Urinary bladder (tissue), 3 donors: ENCODE measurements at regions not wholly inside any gene's neighbourhood (a gene's known extent, or its start where the extent isn't known, plus 50 kb on each side); places are given as distances from the start of the nearest gene placed in this dataset.

ENCODE experiments used
- DNase-seq: peaks from one replicate; pipeline ENCODE4 v3.0.0-alpha.2; 2015; ENCODE audit errors: extremely low spot score
- H3K27ac ChIP-seq: one replicate; pipeline ENCODE4 v1.5.1; 2013; ENCODE audit warnings: low read depth, mild to moderate bottlenecking, moderate library complexity
- H3K36me3 ChIP-seq: one replicate; pipeline ENCODE4 v1.6.1; 2013; ENCODE audit warnings: mild to moderate bottlenecking, moderate library complexity; ENCODE audit not compliant: insufficient read depth
- H3K4me1 ChIP-seq: one replicate; pipeline ENCODE4 v1.6.1; 2013; ENCODE audit warnings: mild to moderate bottlenecking, moderate library complexity; ENCODE audit not compliant: insufficient read depth
- H3K4me3 ChIP-seq: one replicate; pipeline ENCODE4 v1.5.1; 2013; ENCODE audit warnings: low read depth, low read length
- WGBS: extraction: QIAGEN DNeasy Blood & Tissue Kit; methylation state at CpG from one replicate; pipeline ENCODE4 v1.1.7; 2013; 5-methylcytosine and 5-hydroxymethylcytosine counted together
- donor health status: healthy with polysubstance abuse.
- donor health status: healthy.

DNA sequence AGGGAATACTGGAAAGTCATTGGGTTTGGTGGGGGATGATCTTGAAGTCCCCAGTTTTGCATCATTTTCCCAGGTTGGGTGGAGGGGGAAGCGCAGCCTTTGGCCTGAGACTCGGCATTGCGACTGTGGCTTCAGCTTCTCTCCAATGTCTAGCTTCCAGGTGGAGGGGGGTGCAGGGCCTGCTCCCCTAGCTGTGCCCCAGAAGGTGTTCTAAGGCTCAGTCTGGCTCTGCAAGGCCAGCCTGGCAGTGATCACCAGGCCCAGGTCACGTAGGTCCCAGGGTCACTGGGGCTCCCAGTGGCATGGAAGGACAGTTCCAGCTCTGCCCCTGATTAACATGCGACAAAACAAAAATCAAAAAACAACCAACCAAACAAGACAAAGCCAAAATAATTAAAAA is 56.9 kb upstream of the HAAO start:
- no peak for DNase-seq
- no peaks in the 10 kb centered on the region for H3K36me3 ChIP-seq
- H3K27ac ChIP-seq: no peak overlapping the region
- H3K4me3 ChIP-seq: no peak overlapping the region
- H3K4me1 ChIP-seq: no peaks in the 10 kb centered on the region
- whole genome bisulfite sequencing: 97% methylated on average over 5 of the region's 5 CpGs

DNA sequence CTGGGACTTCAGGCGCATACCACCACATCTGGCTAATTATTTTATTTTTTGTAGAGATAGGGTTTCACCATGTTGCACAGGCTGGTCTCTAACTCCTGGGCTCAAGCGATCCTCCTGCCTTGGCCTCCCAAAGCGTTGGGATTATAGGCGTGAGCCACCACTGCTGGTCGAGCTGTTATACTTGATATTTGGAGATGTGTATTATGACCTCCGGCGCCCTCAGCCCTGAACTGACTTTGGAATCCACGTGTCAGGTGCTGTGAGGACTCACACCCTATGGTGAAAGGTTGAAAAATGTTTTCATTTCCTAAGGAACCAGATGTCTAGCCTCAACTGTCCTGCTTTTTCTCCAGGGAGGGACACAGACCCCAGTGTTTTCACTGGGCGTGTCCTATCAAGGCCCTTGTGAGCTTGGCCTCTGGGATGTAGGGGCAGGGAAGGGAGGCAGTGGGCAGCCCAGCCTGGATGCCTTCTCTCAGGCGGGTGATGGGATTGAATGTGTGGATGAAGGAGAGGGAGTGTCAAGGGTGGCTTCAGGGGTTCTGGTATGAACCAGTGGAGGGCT is 56.4 kb upstream of the HAAO start:
- no peak overlapping the region for H3K27ac ChIP-seq
- 96% methylated on average over 10 of the region's 10 CpGs for WGBS
- no peaks in the 10 kb centered on the region for H3K36me3 ChIP-seq
- H3K4me3 ChIP-seq: no peak overlapping the region
- H3K4me1 ChIP-seq: no peaks in the 10 kb centered on the region
- DNase-seq: no peak

DNA sequence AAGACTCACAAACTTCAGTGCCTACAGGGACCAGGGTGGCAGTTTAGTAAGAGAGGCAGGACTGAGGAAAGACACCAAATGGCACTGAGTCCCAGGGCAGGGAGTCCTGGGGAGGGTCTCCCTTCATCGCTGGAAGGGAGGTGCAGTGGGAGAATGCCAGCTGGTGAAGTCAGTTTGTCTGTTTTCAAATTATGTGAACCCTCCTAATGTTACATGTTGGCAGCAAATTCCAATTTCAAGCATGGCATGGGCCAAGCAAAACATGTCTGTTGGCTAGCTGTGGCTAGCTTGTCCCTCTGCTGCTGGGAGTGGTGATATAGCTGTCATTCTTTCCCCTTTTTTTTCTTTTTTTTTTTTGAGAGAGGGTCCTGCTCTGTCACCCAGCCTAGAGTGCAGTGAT is 55.9 kb upstream of the HAAO start:
- no peaks in the 10 kb centered on the region for H3K36me3 ChIP-seq
- no peak for DNase-seq
- no peak overlapping the region for H3K4me3 ChIP-seq
- WGBS: 85% methylated on average over 1 of the region's 1 CpG
- no peaks in the 10 kb centered on the region for H3K4me1 ChIP-seq
- H3K27ac ChIP-seq: no peak overlapping the region

DNA sequence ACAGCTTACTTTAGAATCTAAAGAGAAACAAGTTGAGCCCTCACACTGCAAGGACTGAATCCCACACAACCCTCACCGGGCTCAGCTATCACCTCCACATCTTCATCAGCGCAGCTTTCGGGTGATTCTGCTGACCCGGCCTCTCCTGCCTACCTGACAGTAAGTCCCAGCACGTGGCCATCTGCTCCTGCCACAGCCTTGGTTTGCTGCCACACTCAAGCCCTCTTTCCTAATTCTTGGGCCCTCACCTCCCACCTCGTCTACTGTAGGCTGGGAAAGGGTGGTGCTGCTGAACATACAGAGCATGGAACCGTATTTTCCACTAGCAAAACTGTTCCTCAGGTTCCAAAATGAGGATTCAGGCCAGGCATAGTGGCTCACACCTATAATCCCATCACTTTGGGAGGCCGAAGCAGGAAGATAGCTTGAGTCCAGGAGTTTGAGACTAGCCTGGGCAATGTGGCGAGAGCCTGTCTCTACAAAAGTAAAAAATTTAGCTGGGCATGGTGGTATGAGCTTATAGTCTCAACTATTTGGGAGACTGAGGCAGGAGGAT is 55.3 kb upstream of the HAAO start:
- Histone ChIP-seq H3K36me3 (no peaks in the 10 kb centered on the region), H3K4me1 (no peaks in the 10 kb centered on the region), H3K4me3 (no peak overlapping the region), H3K27ac (no peak overlapping the region)
- DNase-seq: no peak
- 93% methylated on average over 9 of the region's 9 CpGs for WGBS

DNA sequence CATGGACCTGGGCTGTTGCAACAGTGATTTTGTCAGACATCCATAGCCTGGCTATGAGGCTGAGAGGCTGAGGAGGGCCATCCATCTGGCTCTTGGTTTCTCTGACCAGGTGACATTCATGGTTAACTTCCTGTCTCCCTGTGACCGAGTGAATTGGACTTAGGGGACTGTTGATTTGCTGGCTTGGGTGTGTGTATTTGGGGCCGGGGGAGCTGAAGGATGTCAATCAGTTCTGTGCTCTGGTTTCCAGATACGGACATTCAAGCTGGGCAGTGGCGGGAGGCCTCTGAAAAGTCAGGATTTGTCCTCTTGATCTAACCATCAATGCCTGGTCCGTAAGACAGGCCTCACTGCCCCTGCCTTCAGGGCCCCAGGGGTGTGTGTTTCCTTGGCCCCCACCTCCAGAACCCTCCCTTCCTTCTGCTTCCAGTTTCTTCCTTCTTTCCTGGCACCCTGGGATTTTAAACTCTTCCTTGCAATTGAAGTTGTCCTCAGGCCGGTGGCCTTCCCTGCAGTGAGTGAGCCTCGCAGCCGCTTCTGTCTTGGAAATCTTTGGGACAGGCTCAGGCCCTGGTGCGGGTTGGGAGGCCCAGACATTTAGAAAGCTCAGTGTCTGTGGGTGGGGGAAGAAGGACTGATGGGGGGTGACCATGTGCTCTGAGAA is 54.7 kb upstream of the HAAO start:
- Histone ChIP-seq H3K27ac (no peak overlapping the region), H3K4me1 (no peaks in the 10 kb centered on the region), H3K36me3 (no peaks in the 10 kb centered on the region), H3K4me3 (no peak overlapping the region)
- DNase-seq: no peak
- 95% methylated on average over 9 of the region's 9 CpGs for WGBS

DNA sequence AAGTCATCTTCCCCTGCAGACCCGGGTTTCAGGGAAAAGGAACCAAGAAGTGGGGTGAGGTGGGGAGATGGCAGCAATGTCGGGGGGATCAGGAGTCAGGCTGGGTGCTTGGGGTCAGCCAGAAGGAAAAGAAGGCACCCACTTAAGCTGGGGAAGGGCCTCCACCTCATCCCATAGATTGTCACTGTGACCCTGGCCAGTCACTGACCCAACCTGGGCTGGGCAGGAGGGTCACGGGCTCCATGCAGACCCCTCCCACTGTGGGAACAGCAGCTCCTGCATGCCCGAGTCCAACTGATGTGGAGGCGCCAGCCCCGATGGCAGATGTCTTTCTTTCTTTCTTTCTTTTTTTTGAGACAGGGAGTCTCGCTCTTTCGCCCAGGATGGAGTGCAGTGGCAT is 53.6 kb upstream of the HAAO start:
- H3K36me3 ChIP-seq: no peaks in the 10 kb centered on the region
- DNase-seq: no peak
- H3K4me3 ChIP-seq: no peak overlapping the region
- no peak overlapping the region for H3K27ac ChIP-seq
- no peaks in the 10 kb centered on the region for H3K4me1 ChIP-seq
- 79% methylated on average over 8 of the region's 8 CpGs for WGBS

DNA sequence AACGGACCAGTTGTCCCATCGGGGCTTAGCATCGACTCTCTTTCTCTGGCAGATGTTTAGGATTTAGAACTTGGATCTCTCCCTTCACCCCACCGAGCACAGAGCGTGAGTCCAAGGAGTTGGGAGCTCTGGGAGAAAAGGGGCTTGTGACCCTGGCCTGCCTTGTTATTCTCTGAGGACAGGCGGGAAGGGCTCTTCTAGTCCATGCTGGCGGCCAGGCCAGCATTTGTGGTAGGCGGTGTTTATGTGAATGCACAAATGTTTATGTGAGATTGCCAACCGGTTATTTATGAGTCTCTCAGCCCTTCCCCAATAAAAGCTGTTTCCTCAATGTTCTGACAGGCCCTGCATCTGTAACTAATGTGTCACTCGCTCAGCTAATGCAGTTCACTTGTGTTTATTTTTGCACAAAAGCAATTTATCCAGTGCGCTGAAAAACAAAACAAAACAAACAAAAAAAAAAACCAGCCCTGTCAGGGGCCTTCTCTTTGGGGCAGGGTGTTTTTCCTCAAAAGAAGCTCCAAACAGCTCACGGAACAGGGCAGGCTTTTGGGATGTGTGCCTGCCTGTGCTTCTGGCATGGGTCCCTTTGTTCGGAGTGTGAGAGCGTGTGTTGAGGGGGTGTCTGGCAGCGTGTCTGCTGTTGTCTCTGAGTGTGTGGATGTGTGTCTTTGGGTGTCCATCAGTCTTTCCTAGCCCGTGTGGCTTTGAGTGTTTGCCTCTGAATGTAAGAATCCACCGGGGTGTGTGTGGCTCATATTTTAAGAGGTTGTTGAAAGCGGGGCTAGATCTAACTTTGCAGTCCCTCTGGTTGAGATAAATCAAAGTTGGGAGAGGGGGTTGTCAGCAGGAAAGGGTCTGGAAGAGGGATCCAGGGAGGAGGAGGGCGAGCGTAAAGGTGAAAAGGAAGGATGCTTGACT is 52.8 kb upstream of the HAAO start:
- no peak overlapping the region for H3K4me3 ChIP-seq
- DNase-seq: peak; percentile 88
- H3K27ac ChIP-seq: peak overlapping the region; percentile 72
- H3K36me3 ChIP-seq: no peaks in the 10 kb centered on the region
- WGBS: 15% methylated on average over 20 of the region's 20 CpGs
- H3K4me1 ChIP-seq: no peaks in the 10 kb centered on the region

DNA sequence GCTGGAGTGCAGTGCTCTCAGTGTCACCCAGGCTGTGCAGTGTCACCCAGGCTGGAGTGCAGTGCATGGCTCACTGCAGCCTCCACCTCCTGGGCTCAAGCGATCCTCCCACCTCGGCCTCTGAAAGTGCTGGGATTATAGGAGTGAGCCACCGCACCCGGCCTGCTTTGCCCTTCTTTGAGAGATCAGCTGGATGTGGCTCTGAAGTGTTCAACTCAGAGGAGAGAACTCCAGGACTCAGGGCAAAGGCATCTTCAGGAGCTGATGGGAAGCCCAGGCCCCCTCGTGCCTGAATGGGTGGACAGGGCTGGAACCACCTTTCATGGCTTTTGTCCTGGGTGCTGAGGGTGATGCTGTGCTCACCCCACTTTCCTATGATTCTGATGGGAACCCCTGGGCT is 52.0 kb upstream of the HAAO start:
- no peaks in the 10 kb centered on the region for H3K36me3 ChIP-seq
- H3K4me3 ChIP-seq: no peak overlapping the region
- WGBS: 83% methylated on average over 5 of the region's 5 CpGs
- H3K27ac ChIP-seq: no peak overlapping the region
- H3K4me1 ChIP-seq: no peaks in the 10 kb centered on the region
- no peak for DNase-seq

DNA sequence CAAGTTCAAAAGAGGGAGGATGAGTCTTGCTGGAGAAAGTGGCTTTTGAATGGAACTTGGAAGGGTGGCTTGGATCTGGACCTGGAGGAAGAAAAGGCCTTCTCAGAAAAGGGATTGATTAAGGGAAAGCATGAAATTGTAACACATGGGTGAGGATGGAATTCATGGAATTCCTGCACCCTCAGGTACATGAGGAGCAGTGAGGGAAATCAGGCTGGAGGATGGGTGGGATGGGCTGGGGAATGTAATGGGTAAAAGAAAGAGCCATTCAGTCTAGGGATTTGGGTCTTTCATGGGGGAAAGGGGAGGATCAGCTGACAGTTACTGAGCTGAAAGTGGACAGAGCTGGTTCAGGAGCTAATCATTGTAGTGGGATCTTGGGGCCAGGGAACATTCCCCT is 51.2 kb upstream of the HAAO start:
- Histone ChIP-seq H3K4me3 (no peak overlapping the region), H3K36me3 (no peaks in the 10 kb centered on the region), H3K4me1 (no peaks in the 10 kb centered on the region), H3K27ac (no peak overlapping the region)
- no peak for DNase-seq

DNA sequence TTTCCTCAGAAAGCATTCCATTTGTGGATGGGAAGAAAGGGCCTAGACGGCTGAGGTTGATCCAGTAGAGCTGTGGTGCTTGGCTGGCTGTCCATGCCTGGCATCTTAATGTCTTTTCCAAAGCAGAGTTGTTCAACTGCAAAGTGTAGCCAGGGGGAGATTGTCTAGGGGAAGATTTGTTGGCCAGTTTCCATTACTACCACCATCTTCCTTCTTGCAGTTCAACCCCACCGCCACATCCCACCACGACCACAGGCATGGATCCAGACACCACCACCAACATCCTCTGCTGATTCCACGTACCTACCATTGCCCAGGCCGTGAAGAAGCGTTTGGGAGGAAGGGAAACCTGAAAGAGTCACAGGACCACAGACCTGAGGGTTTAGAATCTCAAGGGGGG is 50.7 kb upstream of the HAAO start:
- Histone ChIP-seq H3K4me1 (no peaks in the 10 kb centered on the region), H3K27ac (no peak overlapping the region), H3K36me3 (no peaks in the 10 kb centered on the region), H3K4me3 (no peak overlapping the region)
- DNase-seq: no peak
- 87% methylated on average over 6 of the region's 6 CpGs for WGBS

DNA sequence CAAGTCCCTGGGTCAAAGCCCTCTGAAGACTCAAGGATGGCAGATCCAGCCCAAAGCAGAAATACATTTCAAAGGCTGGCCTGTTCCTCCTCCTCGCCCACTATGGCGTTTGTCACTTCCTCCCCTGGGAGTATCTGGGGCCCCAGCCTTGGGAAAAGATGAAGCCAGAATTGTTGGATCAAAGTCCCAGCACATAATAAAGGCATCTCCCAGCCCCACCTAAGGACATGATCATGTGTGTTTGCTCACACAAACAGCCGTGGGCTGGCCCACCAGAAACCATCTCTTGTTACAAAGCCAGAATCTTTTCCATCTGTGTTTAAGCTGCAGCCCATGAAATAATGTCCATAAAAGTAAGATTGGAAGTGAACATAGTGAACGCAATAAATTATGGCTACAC is 50.1 kb upstream of the HAAO start:
- WGBS: 62% methylated on average over 4 of the region's 4 CpGs
- H3K27ac ChIP-seq: no peak overlapping the region

More for the DNA sequence above, 50.1 kb upstream of the HAAO start:
- Histone ChIP-seq H3K4me1 (no peaks in the 10 kb centered on the region), H3K36me3 (no peaks in the 10 kb centered on the region), H3K4me3 (no peak overlapping the region)
- DNase-seq: no peak
